Endothelial cell of umbilical vein (primary cell): ENCODE measurements at regions not wholly inside any gene's neighbourhood (a gene's known extent, or its start where the extent isn't known, plus 50 kb on each side); places are given as distances from the start of the nearest gene placed in this dataset.

Source experiments
- BruUV-seq: library from RNA; stranded (reverse); fragments of 400-500 nt; replicated peaks from 2 replicates; lab custom pipeline; 2021; lab: Mats Ljungman, UMichigan
- CTCF ChIA-PET: fragments of 300-600, 350-600 bp; sonication (Branson Sonifier 250); formaldehyde crosslinking; loops from one replicate; lab custom pipeline; 2021; ENCODE audit warnings: antibody characterized with exemption, inconsistent platforms; lab: Charles Lee
- POLR2A ChIA-PET: fragments of 300-600, 350-600 bp; sonication (Branson Sonifier 250); formaldehyde crosslinking; loops from one replicate; lab custom pipeline; 2021; ENCODE audit warnings: antibody characterized with exemption, inconsistent platforms; lab: Charles Lee
- DNase-seq: peaks from one replicate; pipeline ENCODE4 v3.0.0-alpha.2; 2011; ENCODE audit warnings: low read depth, low spot score
- FAIRE-seq: peaks from 2 replicates; lab custom pipeline; 2011; peaks lifted over from hg19 to GRCh38; lab: Jason Lieb, UNC
- H2AFZ ChIP-seq: 2 replicates; pipeline ENCODE4 v1.6.0; 2012; ENCODE audit warnings: low read depth, low read length, control low read depth, inconsistent platforms
- H3K27ac ChIP-seq: 2 replicates; pipeline ENCODE4 v1.5.1; 2011; ENCODE audit warnings: low read depth, mild to moderate bottlenecking, control low read depth, low read length, moderate library complexity; ENCODE audit not compliant: insufficient read depth
- H3K27me3 ChIP-seq, 2 experiments: 2 replicates each; pipeline versions ENCODE4 v1.6.0 to v1.6.1; 2011; ENCODE audit warnings: low read length in 2 of 2, mixed read lengths in 1 of 2; ENCODE audit not compliant: control insufficient read depth in 2 of 2, insufficient read depth in 2 of 2
- H3K36me3 ChIP-seq, 2 experiments: 2 replicates in 1 of 2; 3 replicates in 1 of 2; pipeline ENCODE4 v1.5.1; 2011; ENCODE audit warnings: low read length in 2 of 2, mild to moderate bottlenecking in 1 of 2, moderate library complexity in 1 of 2; ENCODE audit not compliant: control insufficient read depth in 2 of 2, insufficient read depth in 2 of 2; ENCODE audit errors: extremely low read depth in 1 of 2
- H3K4me1 ChIP-seq: 3 replicates; pipeline ENCODE4 v1.5.1; 2011; ENCODE audit warnings: mild to moderate bottlenecking, low read length; ENCODE audit not compliant: control insufficient read depth, insufficient read depth; ENCODE audit errors: extremely low read depth
- H3K4me2 ChIP-seq: 2 replicates; pipeline ENCODE4 v1.6.1; 2011; ENCODE audit warnings: low read length, control low read depth, mixed read lengths; ENCODE audit not compliant: insufficient read depth
- H3K4me3 ChIP-seq, 3 experiments: fragments of 200-600 bp in 1 of 3; sonication (generic), shearing (Covaris generic) in 1 of 3; replicated peaks in 1 of 3; 2 replicates each; pipeline ENCODE4 v1.5.1; 2011 to 2016; ENCODE audit warnings: control low read depth in 3 of 3, low read length in 3 of 3, mild to moderate bottlenecking in 2 of 3, inconsistent platforms in 1 of 3, low read depth in 1 of 3, moderate library complexity in 1 of 3; ENCODE audit not compliant: insufficient read depth in 1 of 3
- H3K79me2 ChIP-seq: 2 replicates; pipeline ENCODE4 v1.6.0; 2012; ENCODE audit warnings: low read length, inconsistent platforms; ENCODE audit not compliant: control insufficient read depth, insufficient read depth
- H3K9ac ChIP-seq: replicated peaks from 2 replicates; pipeline ENCODE3; 2011; ENCODE audit warnings: low read length, control low read depth; ENCODE audit not compliant: insufficient read depth; ENCODE audit errors: extremely low read depth
- H3K9me1 ChIP-seq: replicated peaks from 3 replicates; pipeline ENCODE4 v1.6.0; 2011; ENCODE audit warnings: mild to moderate bottlenecking, low read length; ENCODE audit not compliant: control insufficient read depth, insufficient read depth; ENCODE audit errors: extremely low read depth
- H3K9me3 ChIP-seq: replicated peaks from 2 replicates; pipeline ENCODE4 v1.5.1; 2012; ENCODE audit warnings: low read length, inconsistent platforms; ENCODE audit not compliant: control insufficient read depth, insufficient read depth
- H4K20me1 ChIP-seq: replicated peaks from 2 replicates; pipeline ENCODE3; 2011; ENCODE audit warnings: mild to moderate bottlenecking, low read length; ENCODE audit not compliant: control insufficient read depth, insufficient read depth; ENCODE audit errors: extremely low read depth
- EZH2 ChIP-seq: IDR thresholded peaks from 2 replicates; pipeline ENCODE4 v1.6.1; 2012; ENCODE audit warnings: borderline replicate concordance, low read depth, mild to moderate bottlenecking, moderate library complexity, low read length, inconsistent platforms; ENCODE audit not compliant: severe bottlenecking
- FOS ChIP-seq: IDR thresholded peaks from 2 replicates; pipeline ENCODE4 v1.6.1; 2011; ENCODE audit warnings: mild to moderate bottlenecking, low read length, moderate library complexity, borderline replicate concordance; ENCODE audit not compliant: insufficient read depth
- GATA2 ChIP-seq: IDR thresholded peaks from 2 replicates; pipeline ENCODE4 v1.7.0; 2011; ENCODE audit warnings: low read depth, mild to moderate bottlenecking, moderate library complexity, mixed read lengths, low read length; ENCODE audit not compliant: insufficient read length, insufficient read depth
- JUN ChIP-seq: IDR thresholded peaks from 2 replicates; pipeline ENCODE4 v1.6.1; 2011; ENCODE audit warnings: borderline replicate concordance, low read depth; ENCODE audit not compliant: insufficient read length, insufficient read depth
- MAX ChIP-seq: IDR thresholded peaks from 2 replicates; pipeline ENCODE4 v1.6.1; 2011; ENCODE audit not compliant: insufficient read depth, insufficient read length
- MYC ChIP-seq: IDR thresholded peaks from one replicate; pipeline ENCODE4 v1.6.1; 2011; ENCODE audit warnings: mild to moderate bottlenecking, low read depth, low read length
- POLR2A ChIP-seq: IDR thresholded peaks from 2 replicates; pipeline ENCODE4 v1.6.1; 2012; ENCODE audit warnings: low read depth, mild to moderate bottlenecking, control low read depth, low read length
- POLR2AphosphoS5 ChIP-seq: IDR thresholded peaks from 2 replicates; pipeline ENCODE4 v1.6.1; 2012; ENCODE audit warnings: low read depth, mild to moderate bottlenecking, control low read depth, low read length, moderate library complexity; ENCODE audit not compliant: insufficient read depth
- dilution Hi-C: fragments of 300-500 bp; cut with MboI; formaldehyde crosslinking; loops from one replicate; pipeline ENCODE4 v1.15.0; 2019; ENCODE audit warnings: low sequenced_read_pairs; ENCODE audit not compliant: extremely low pct_ligation_motif_present
- intact Hi-C: fragments of 100-400 bp; cut with micrococcal nuclease; formaldehyde crosslinking; loops from one replicate; pipeline ENCODE4 v1.10.0; 2022
- TF ChIP-seq, protein P1 (sequence below), 2 donors: IDR thresholded peaks; 1 replicate in 1 of 2; 2 replicates in 1 of 2; pipeline ENCODE4 v1.5.1; 2011; ENCODE audit warnings: low read length in 2 of 2, mild to moderate bottlenecking in 2 of 2, moderate library complexity in 2 of 2, control low read depth in 1 of 2, inconsistent platforms in 1 of 2, low read depth in 1 of 2; ENCODE audit not compliant: insufficient read depth in 1 of 2; ENCODE audit errors: extremely low read depth in 1 of 2

DNA sequence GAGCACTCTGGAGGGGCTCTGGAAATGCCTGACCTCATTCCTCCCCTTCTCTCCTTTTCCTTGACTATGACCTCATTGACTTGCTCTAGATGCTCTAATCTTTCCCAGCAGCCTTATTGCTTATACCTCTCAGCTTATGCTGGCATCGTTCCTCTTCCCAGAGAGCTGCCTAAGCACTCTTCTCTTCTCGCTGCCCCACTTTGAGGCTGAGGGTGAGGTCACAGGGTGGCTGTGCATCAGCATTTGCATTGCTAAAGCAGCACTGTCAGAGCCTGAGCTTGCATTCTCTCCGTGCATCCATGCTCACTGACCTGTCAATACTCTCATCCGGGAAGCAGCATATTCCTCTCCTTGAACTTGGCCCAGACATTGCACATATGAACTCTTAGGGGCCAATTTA, 96.4 kb upstream of the NTRK2 start:
- FAIRE-seq: no peak
- Histone ChIP-seq H3K9me1 (no peaks in the 10 kb centered on the region), H3K79me2 (no peaks in the 10 kb centered on the region), H3K4me1 (no peaks in the 10 kb centered on the region), H3K27me3 (no peaks in the 10 kb centered on the region), H3K36me3 (no peaks in the 10 kb centered on the region), H3K4me2 (no peak overlapping the region), H2AFZ (no peak overlapping the region), H4K20me1 (no peaks in the 10 kb centered on the region), H3K9me3 (no peaks in the 10 kb centered on the region), H3K27ac (no peak overlapping the region), H3K4me3 (no peak overlapping the region), H3K9ac (no peak overlapping the region)
- ChIA-PET POLR2A (no interaction called here), CTCF (no interaction called here)
- no TSS peak for BruUV-seq
- dilution Hi-C loops (no loop called here), intact Hi-C loops (no loop called here)
- TF ChIP-seq GATA2 (no peak), JUN (no peak), EZH2 (no peak), POLR2AphosphoS5 (no peak), MAX (no peak), FOS (no peak), MYC (no peak), POLR2A (no peak)
- TF ChIP-seq, protein P1, sequence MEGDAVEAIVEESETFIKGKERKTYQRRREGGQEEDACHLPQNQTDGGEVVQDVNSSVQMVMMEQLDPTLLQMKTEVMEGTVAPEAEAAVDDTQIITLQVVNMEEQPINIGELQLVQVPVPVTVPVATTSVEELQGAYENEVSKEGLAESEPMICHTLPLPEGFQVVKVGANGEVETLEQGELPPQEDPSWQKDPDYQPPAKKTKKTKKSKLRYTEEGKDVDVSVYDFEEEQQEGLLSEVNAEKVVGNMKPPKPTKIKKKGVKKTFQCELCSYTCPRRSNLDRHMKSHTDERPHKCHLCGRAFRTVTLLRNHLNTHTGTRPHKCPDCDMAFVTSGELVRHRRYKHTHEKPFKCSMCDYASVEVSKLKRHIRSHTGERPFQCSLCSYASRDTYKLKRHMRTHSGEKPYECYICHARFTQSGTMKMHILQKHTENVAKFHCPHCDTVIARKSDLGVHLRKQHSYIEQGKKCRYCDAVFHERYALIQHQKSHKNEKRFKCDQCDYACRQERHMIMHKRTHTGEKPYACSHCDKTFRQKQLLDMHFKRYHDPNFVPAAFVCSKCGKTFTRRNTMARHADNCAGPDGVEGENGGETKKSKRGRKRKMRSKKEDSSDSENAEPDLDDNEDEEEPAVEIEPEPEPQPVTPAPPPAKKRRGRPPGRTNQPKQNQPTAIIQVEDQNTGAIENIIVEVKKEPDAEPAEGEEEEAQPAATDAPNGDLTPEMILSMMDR (IDR thresholded peaks at IDR 0.05; ENCODE audit: extremely low read depth in 1 of 2, insufficient read depth in 1 of 2, low read depth in 1 of 2, low read length in 2 of 2): no peak
- DNase-seq: no peak
